Glutamatergic neuron (in vitro differentiated cells): ENCODE measurements at regions not wholly inside any gene's neighbourhood (a gene's known extent, or its start where the extent isn't known, plus 50 kb on each side); places are given as distances from the start of the nearest gene placed in this dataset.
A peak's percentile ranks its signal among the peaks of the same experiment; 100 is the strongest.

Experiments used
- DNase-seq: peaks from one replicate; pipeline ENCODE4 v3.0.0; 2022
- H3K27ac Mint-ChIP-seq: one replicate; pipeline ENCODE4 v1.8.0; 2020; ENCODE audit warnings: mild to moderate bottlenecking, mixed read lengths, inconsistent platforms; ENCODE audit not compliant: unreplicated experiment
- H3K27me3 Mint-ChIP-seq: one replicate; pipeline ENCODE4 v1.8.0; 2020; ENCODE audit warnings: mild to moderate bottlenecking, moderate library complexity, mixed read lengths, inconsistent platforms; ENCODE audit not compliant: unreplicated experiment
- H3K36me3 Mint-ChIP-seq: one replicate; pipeline ENCODE4 v1.8.0; 2020; ENCODE audit warnings: mild to moderate bottlenecking, mixed read lengths, inconsistent platforms; ENCODE audit not compliant: unreplicated experiment
- H3K4me1 Mint-ChIP-seq: one replicate; pipeline ENCODE4 v1.8.0; 2020; ENCODE audit warnings: mild to moderate bottlenecking, low read depth, mixed read lengths, inconsistent platforms; ENCODE audit not compliant: unreplicated experiment
- H3K4me3 Mint-ChIP-seq: one replicate; pipeline ENCODE4 v1.8.0; 2020; ENCODE audit warnings: mild to moderate bottlenecking, mixed read lengths, inconsistent platforms; ENCODE audit not compliant: unreplicated experiment
- H3K9me3 Mint-ChIP-seq: one replicate; pipeline ENCODE4 v1.8.0; 2020; ENCODE audit warnings: mild to moderate bottlenecking, moderate library complexity, mixed read lengths, inconsistent platforms; ENCODE audit not compliant: unreplicated experiment
- TF ChIP-seq, protein P1 (sequence below): fragments of 200-600 bp; sonication (generic); IDR thresholded peaks from one replicate; pipeline ENCODE4 v1.5.0; 2021; ENCODE audit not compliant: partially characterized antibody, unreplicated experiment

- Mint-ChIP-seq H3K36me3 (peaks cover 8% of the 10 kb centered on the region), H3K27me3 (peaks cover 11% of the 10 kb centered on the region), H3K9me3 (peaks cover 7% of the 10 kb centered on the region), H3K4me1 (peaks cover 18% of the 10 kb centered on the region), H3K4me3 (no peak overlapping the region), H3K27ac (peak overlapping the region; percentile 24)
- DNase-seq: no peak
- TF ChIP-seq, protein P1, sequence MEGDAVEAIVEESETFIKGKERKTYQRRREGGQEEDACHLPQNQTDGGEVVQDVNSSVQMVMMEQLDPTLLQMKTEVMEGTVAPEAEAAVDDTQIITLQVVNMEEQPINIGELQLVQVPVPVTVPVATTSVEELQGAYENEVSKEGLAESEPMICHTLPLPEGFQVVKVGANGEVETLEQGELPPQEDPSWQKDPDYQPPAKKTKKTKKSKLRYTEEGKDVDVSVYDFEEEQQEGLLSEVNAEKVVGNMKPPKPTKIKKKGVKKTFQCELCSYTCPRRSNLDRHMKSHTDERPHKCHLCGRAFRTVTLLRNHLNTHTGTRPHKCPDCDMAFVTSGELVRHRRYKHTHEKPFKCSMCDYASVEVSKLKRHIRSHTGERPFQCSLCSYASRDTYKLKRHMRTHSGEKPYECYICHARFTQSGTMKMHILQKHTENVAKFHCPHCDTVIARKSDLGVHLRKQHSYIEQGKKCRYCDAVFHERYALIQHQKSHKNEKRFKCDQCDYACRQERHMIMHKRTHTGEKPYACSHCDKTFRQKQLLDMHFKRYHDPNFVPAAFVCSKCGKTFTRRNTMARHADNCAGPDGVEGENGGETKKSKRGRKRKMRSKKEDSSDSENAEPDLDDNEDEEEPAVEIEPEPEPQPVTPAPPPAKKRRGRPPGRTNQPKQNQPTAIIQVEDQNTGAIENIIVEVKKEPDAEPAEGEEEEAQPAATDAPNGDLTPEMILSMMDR: no peak
These were observed 186.0 kb downstream of the PSMG1 start for GRCh38 chr21:38997051-38997842.

- TF ChIP-seq, protein P1: no peak
- Mint-ChIP-seq H3K36me3 (peaks cover 8% of the 10 kb centered on the region), H3K27ac (no peak overlapping the region), H3K4me1 (peaks cover 18% of the 10 kb centered on the region), H3K4me3 (no peak overlapping the region), H3K27me3 (peaks cover 11% of the 10 kb centered on the region), H3K9me3 (peaks cover 7% of the 10 kb centered on the region)
- DNase-seq: no peak
These were observed 186.9 kb downstream of the PSMG1 start for GRCh38 chr21:38996355-38996754.

DNA sequence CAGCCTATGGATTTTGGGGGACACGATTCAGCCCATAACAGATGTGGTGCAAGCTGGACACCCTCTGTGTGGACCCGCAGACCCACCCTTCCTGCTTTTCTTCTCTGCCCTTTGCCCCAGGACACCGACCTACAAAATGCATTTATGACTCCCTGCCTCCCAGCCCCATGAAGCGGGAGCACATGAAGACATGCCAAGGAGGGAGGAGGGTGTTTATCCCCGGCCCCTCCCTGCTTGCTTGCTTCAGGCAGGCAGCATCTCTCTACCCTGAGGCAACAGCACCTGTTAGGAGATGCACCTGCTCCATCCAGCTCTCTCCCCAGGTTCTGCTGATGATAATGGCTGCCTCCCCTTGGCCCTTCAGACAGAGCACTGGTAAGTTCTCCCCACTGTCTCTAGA is 187.5 kb downstream of the PSMG1 start:
- TF ChIP-seq, protein P1: no peak
- no peak for DNase-seq
- Mint-ChIP-seq H3K36me3 (peaks cover 8% of the 10 kb centered on the region), H3K4me3 (no peak overlapping the region), H3K27ac (no peak overlapping the region), H3K27me3 (peaks cover 9% of the 10 kb centered on the region), H3K9me3 (peaks cover 7% of the 10 kb centered on the region), H3K4me1 (peaks cover 18% of the 10 kb centered on the region)

- peaks cover 22% of the 10 kb centered on the region for H3K4me1 Mint-ChIP-seq
- H3K27ac Mint-ChIP-seq: peak overlapping the region; percentile 50
These were observed 188.1 kb downstream of the PSMG1 start for GRCh38 chr21:38995071-38995669.

More at GRCh38 chr21:38995071-38995669, 188.1 kb downstream of the PSMG1 start:
- Mint-ChIP-seq H3K9me3 (peaks cover 7% of the 10 kb centered on the region), H3K27me3 (peaks cover 9% of the 10 kb centered on the region), H3K36me3 (peaks cover 8% of the 10 kb centered on the region), H3K4me3 (no peak overlapping the region)
- no peak for DNase-seq
- TF ChIP-seq, protein P1: no peak
